ENCODE measurements at regions not wholly inside any gene's neighbourhood (a gene's known extent, or its start where the extent isn't known, plus 50 kb on each side); places are given as distances from the start of the nearest gene placed in this dataset.

DNA sequence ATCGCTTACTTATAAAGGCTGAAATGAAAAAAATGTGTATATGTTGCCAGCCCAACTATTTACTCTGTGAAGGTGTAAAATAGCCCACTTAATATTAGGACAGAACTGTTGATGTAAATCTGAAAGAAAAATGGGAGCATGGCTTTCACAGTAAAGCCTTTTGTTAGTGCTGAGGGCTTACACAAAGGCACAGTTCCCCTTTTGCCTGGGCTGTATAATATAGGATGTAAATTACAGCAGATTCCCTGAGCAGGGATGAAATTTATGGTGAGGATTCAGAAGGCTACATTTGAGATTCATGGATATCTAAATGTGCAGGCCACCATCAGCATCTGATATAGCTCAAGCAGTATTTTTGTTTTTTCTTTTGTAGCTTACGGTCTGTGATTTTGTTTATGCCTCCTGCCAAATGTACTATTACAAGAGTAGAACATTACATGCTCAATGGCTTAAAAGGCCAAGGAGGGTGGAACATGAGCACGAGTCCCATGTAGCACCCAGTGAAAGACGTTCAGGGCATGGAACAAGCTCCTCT, 109.1 kb upstream of the ATP10A start:
- Mint-ChIP-seq H3K27ac (no peak overlapping the region), H3K4me3 (no peak overlapping the region), H3K4me1 (no peaks in the 10 kb centered on the region), H3K36me3 (no peaks in the 10 kb centered on the region), H3K9me3 (no peaks in the 10 kb centered on the region), H3K27me3 (ENCODE audit: low read depth in 2 of 2) (no peaks in the 10 kb centered on the region)
- Histone ChIP-seq H3K36me3 (ENCODE audit: control insufficient read depth, insufficient read depth, low read length) (no peaks in the 10 kb centered on the region), H3K9me3 (ENCODE audit: control insufficient read depth, insufficient read depth, low read length) (no peaks in the 10 kb centered on the region), H3K27me3 (ENCODE audit: control insufficient read depth, insufficient read depth, low read length) (no peaks in the 10 kb centered on the region), H3K4me1 (ENCODE audit: control insufficient read depth, insufficient read depth, low read length) (no peaks in the 10 kb centered on the region), H3K4me3 (ENCODE audit: low read length) (no peak overlapping the region), H3K27ac (ENCODE audit: low read length) (no peak overlapping the region)
- 80% methylated on average over 3 of the region's 4 CpGs for WGBS (ENCODE audit: insufficient coverage)
- intact Hi-C loops (cut with micrococcal nuclease) = no loop called here
- DNase-seq (no peak), ATAC-seq (no peak)
- no peak for TF ChIP-seq CTCF (IDR thresholded peaks at IDR 0.05)

- H3K4me3 Mint-ChIP-seq = no peak overlapping the region
- 77% methylated on average over 6 of the region's 6 CpGs for WGBS (ENCODE audit: insufficient coverage)
Measured at GRCh38 chr15:25971053-25971452, 107.9 kb upstream of the ATP10A start.

DNA sequence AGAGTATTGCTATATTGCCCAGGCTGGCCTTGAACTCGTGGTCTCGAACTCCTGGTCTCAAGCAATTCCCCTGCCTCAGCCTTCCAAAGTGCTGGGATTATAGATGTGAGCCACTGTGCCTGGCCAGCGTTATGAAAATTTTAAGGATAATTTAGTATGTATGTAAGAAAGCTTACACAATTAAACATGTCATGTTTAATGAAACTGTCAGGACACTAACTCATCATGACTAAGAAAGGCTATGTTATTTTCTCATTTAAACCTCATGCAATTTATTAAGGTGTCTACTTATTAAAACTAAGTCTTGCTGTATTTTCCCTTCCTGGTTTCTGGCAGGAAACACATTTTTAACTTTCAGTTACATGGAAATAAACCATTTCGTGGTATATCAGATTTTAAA, 106.8 kb upstream of the ATP10A start:
- Histone ChIP-seq H3K4me1 (ENCODE audit: control insufficient read depth, insufficient read depth, low read length) (no peaks in the 10 kb centered on the region), H3K9me3 (ENCODE audit: control insufficient read depth, insufficient read depth, low read length) (no peaks in the 10 kb centered on the region), H3K36me3 (ENCODE audit: control insufficient read depth, insufficient read depth, low read length) (no peaks in the 10 kb centered on the region), H3K4me3 (ENCODE audit: low read length) (no peak overlapping the region), H3K27ac (ENCODE audit: low read length) (no peak overlapping the region), H3K27me3 (ENCODE audit: control insufficient read depth, insufficient read depth, low read length) (no peaks in the 10 kb centered on the region)
- 56% methylated on average over 3 of the region's 4 CpGs for WGBS (ENCODE audit: insufficient coverage)
- no peak for DNase-seq
- intact Hi-C loops (cut with micrococcal nuclease) = no loop called here
- no peak for ATAC-seq
- no peak for TF ChIP-seq CTCF (IDR thresholded peaks at IDR 0.05)
- Mint-ChIP-seq H3K36me3 (no peaks in the 10 kb centered on the region), H3K27me3 (ENCODE audit: low read depth in 2 of 2) (no peaks in the 10 kb centered on the region), H3K27ac (no peak overlapping the region), H3K9me3 (no peaks in the 10 kb centered on the region), H3K4me1 (no peaks in the 10 kb centered on the region), H3K4me3 (no peak overlapping the region)

More at GRCh38 chr15:25971053-25971452, 107.9 kb upstream of the ATP10A start:
- no peak for TF ChIP-seq CTCF (IDR thresholded peaks at IDR 0.05)
- Mint-ChIP-seq H3K27ac (no peak overlapping the region), H3K4me1 (no peaks in the 10 kb centered on the region), H3K36me3 (no peaks in the 10 kb centered on the region), H3K27me3 (ENCODE audit: low read depth in 2 of 2) (no peaks in the 10 kb centered on the region), H3K9me3 (no peaks in the 10 kb centered on the region)
- no peak for DNase-seq
- no peak for ATAC-seq
- no peaks in the 10 kb centered on the region for H3K9me3 ChIP-seq (ENCODE audit: control insufficient read depth, insufficient read depth, low read length)
- no peak overlapping the region for H3K4me3 ChIP-seq (ENCODE audit: low read length)
- H3K27me3 ChIP-seq (ENCODE audit: control insufficient read depth, insufficient read depth, low read length) = no peaks in the 10 kb centered on the region
- no peaks in the 10 kb centered on the region for H3K36me3 ChIP-seq (ENCODE audit: control insufficient read depth, insufficient read depth, low read length)
- no peak overlapping the region for H3K27ac ChIP-seq (ENCODE audit: low read length)
- H3K4me1 ChIP-seq (ENCODE audit: control insufficient read depth, insufficient read depth, low read length) = no peaks in the 10 kb centered on the region
- intact Hi-C loops (cut with micrococcal nuclease) = no loop called here

DNA sequence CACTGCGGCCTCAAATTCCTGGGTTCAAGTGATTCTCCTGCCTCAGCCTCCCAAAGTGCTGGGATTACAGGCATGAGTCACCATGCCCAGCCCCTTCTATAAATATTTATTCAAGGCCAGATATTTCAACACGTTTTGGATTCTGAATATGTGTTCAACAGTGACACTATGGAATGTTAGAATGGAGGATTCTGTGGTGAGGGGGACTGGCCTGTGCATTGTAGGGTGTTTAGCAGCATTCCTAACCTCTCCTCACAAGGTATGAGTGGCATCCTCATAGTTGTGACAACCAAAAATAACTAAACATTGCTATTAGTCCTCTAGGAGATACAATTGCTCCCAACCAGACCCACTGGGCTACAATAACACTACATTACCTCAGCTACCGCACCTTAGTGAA, 104.0 kb upstream of the ATP10A start:
- 64% methylated on average over 1 of the region's 3 CpGs for WGBS (ENCODE audit: insufficient coverage)
- H3K4me1 ChIP-seq (ENCODE audit: control insufficient read depth, insufficient read depth, low read length) = no peaks in the 10 kb centered on the region
- TF ChIP-seq CTCF (IDR thresholded peaks at IDR 0.05) = no peak

More for the DNA sequence above, 104.0 kb upstream of the ATP10A start:
- Histone ChIP-seq H3K36me3 (ENCODE audit: control insufficient read depth, insufficient read depth, low read length) (no peaks in the 10 kb centered on the region), H3K27me3 (ENCODE audit: control insufficient read depth, insufficient read depth, low read length) (no peaks in the 10 kb centered on the region), H3K27ac (ENCODE audit: low read length) (no peak overlapping the region), H3K9me3 (ENCODE audit: control insufficient read depth, insufficient read depth, low read length) (no peaks in the 10 kb centered on the region), H3K4me3 (ENCODE audit: low read length) (no peak overlapping the region)
- H3K36me3 Mint-ChIP-seq = no peaks in the 10 kb centered on the region
- no peak for ATAC-seq
- no peaks in the 10 kb centered on the region for H3K9me3 Mint-ChIP-seq
- DNase-seq = no peak
- H3K4me3 Mint-ChIP-seq = no peak overlapping the region
- H3K4me1 Mint-ChIP-seq = no peaks in the 10 kb centered on the region
- intact Hi-C loops (cut with micrococcal nuclease) = no loop called here
- H3K27ac Mint-ChIP-seq = no peak overlapping the region
- H3K27me3 Mint-ChIP-seq (ENCODE audit: low read depth in 2 of 2) = peaks cover 0 to 7% of the 10 kb centered on the region in 2 donors

Measured in natural killer cell (primary cell).